Heart left ventricle (tissue), 16 donors: ENCODE measurements at regions not wholly inside any gene's neighbourhood (a gene's known extent, or its start where the extent isn't known, plus 50 kb on each side); places are given as distances from the start of the nearest gene placed in this dataset.

Source experiments
- ATAC-seq, 4 donors: fragments of 200-7000 bp; cut with Tn5 transposase; one replicate each; pipeline ENCODE4 v1.9.1; 2020 to 2022; ENCODE audit warnings: moderate library complexity in 4 of 4, mild to moderate bottlenecking in 3 of 4, moderate number of reproducible peaks in 1 of 4
- DNase-seq, 5 donors: peaks; one replicate each; pipeline ENCODE4 v3.0.0-alpha.2; 2020
- H3K27ac ChIP-seq, 12 donors: fragments of 200-600 bp; sonication (generic) in 4 of 12; one replicate each; pipeline versions ENCODE4 v1.5.0 to v1.8.0; 2016 to 2022; ENCODE audit warnings: mild to moderate bottlenecking in 2 of 12
- H3K27me3 ChIP-seq, 9 donors: fragments of 200-600 bp; sonication (generic) in 2 of 9; one replicate each; pipeline versions ENCODE4 v1.5.1 to v1.8.0; 2016 to 2022; ENCODE audit warnings: mild to moderate bottlenecking in 3 of 9
- H3K36me3 ChIP-seq, 9 donors: fragments of 200-600 bp; sonication (generic) in 2 of 9; one replicate each; pipeline versions ENCODE4 v1.5.0 to v1.8.0; 2018 to 2022; ENCODE audit warnings: mild to moderate bottlenecking in 2 of 9
- H3K4me1 ChIP-seq, 12 donors: fragments of 200-600 bp; sonication (generic) in 4 of 12; one replicate each; pipeline versions ENCODE4 v1.5.0 to v1.8.0; 2016 to 2022; ENCODE audit warnings: mild to moderate bottlenecking in 3 of 12
- H3K4me3 ChIP-seq, 12 donors: fragments of 200-600 bp; sonication (generic) in 4 of 12; one replicate each; pipeline versions ENCODE4 v1.5.0 to v1.8.0; 2017 to 2022; ENCODE audit warnings: mild to moderate bottlenecking in 9 of 12, moderate library complexity in 4 of 12
- H3K9me3 ChIP-seq, 12 donors: fragments of 200-600 bp; sonication (generic) in 4 of 12; one replicate each; pipeline versions ENCODE4 v1.5.0 to v1.8.0; 2016 to 2022; ENCODE audit warnings: mild to moderate bottlenecking in 1 of 12
- POLR2A ChIP-seq, 2 donors: fragments of 450-650 bp; IDR thresholded peaks; one replicate each; pipeline ENCODE4 v1.6.1; 2017; ENCODE audit warnings: antibody characterized with exemption in 2 of 2, mild to moderate bottlenecking in 2 of 2, moderate library complexity in 2 of 2
- WGBS, 4 donors: extraction: QIAGEN DNeasy Blood & Tissue Kit in 2 of 4; methylation state at CpG; one replicate each; pipeline versions ENCODE4 v1.1.5 to v1.1.7; 2013 to 2018; 5-methylcytosine and 5-hydroxymethylcytosine counted together
- intact Hi-C, 10 donors: fragments of 100-400 bp; cut with DNase I; formaldehyde crosslinking; loops; one replicate each; pipeline versions ENCODE4 v1.11.1 to v1.14.2; 2022
- TF ChIP-seq, protein P1 (sequence below), 12 donors: fragments of 200-600 bp; sonication (generic) in 4 of 12; IDR thresholded peaks; one replicate each; pipeline versions ENCODE4 v1.5.0 to v1.8.0; 2018 to 2022; ENCODE audit warnings: antibody characterized with exemption in 12 of 12, mild to moderate bottlenecking in 5 of 12
- donor health status: ischemic (EF 13 %, LVEDD 7.1; RV severe dilation, severe dysfunction).
- donor health status: healthy with polysubstance abuse.
- donor health status: DM: no; HTN: yes; CAD: no.
- donor health status: DM: no; HTN: no; CAD: no.
- donor health status: ischemic (EF 25% LVEDD 6.9; RV normal size, moderate dysfunction).
- donor health status: ischemic (EF 25% LVEDD 5.7; RV mildly dilated, moderate dysfunction).
- donor health status: healthy.
- donor health status: DM: yes; HTN: yes; CAD: no.
- donor health status: ischemic (EF 35%, LVEDD 5.7; RV mildly dilated, moderate dysfunction).
- donor health status: nonischemic (EF 11% LVEDD 7.7; RV severe dilation, severe dysfunction).
- donor health status: DM: yes; HTN: yes; CAD: no.
- donor health status: PGD.
- donor health status: ischemic (EF 29% LVEDD 5.4; RV normal size, mild dysfunction).
- donor health status: nonischemic (EF 23%, LVEDD 6.1; RV moderate dilation, normal function).

DNA sequence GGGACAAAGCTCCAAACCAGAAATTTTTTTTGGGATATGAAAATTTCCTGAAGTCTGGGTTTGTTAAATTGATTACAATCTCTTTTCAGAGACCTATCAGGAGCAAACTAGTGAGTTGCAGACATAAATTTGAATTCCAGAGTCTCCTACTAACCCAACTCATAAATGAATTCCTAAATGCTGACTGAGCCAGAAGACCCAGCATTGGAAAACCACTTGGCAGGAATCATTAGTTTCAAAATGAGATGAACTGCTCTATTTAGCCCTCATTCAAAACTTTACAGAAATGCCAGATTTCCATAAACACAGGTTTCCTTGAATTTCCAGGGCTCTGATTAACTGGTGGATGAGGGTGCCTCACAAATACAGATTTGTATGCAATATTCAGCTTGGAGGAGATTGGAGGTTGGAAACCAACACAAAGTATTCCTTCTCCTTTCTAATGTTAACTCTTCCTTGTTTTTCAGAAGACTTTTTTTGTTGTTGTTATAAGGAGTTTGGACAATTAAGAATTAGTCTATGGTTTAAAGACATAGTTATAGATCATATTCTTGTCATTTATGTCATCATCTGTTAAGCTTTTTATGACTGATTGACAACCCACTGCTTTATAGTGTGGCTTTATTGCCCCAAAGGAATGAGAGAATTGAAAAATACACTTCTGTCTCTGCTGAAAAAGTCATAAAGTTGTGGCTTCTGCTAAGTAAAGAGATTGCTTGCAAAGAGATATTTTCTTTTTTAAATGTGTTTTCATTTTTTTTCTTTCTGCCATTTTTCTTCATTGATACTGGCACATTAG lies 222.8 kb downstream of the HLX start:
- Histone ChIP-seq H3K36me3 (no peaks in the 10 kb centered on the region), H3K27ac (peak overlapping the region in 1 of 12 donors; percentile 85), H3K4me1 (peaks cover 0 to 56% (median 0%) of the 10 kb centered on the region in 12 donors), H3K4me3 (no peak overlapping the region), H3K9me3 (no peaks in the 10 kb centered on the region), H3K27me3 (no peaks in the 10 kb centered on the region)
- ATAC-seq (no peak), DNase-seq (no peak)
- intact Hi-C loops = no loop called here
- TF ChIP-seq, protein P1, sequence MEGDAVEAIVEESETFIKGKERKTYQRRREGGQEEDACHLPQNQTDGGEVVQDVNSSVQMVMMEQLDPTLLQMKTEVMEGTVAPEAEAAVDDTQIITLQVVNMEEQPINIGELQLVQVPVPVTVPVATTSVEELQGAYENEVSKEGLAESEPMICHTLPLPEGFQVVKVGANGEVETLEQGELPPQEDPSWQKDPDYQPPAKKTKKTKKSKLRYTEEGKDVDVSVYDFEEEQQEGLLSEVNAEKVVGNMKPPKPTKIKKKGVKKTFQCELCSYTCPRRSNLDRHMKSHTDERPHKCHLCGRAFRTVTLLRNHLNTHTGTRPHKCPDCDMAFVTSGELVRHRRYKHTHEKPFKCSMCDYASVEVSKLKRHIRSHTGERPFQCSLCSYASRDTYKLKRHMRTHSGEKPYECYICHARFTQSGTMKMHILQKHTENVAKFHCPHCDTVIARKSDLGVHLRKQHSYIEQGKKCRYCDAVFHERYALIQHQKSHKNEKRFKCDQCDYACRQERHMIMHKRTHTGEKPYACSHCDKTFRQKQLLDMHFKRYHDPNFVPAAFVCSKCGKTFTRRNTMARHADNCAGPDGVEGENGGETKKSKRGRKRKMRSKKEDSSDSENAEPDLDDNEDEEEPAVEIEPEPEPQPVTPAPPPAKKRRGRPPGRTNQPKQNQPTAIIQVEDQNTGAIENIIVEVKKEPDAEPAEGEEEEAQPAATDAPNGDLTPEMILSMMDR (IDR thresholded peaks at IDR 0.05) = no peak
- TF ChIP-seq POLR2A (IDR thresholded peaks at IDR 0.05) = no peak

DNA sequence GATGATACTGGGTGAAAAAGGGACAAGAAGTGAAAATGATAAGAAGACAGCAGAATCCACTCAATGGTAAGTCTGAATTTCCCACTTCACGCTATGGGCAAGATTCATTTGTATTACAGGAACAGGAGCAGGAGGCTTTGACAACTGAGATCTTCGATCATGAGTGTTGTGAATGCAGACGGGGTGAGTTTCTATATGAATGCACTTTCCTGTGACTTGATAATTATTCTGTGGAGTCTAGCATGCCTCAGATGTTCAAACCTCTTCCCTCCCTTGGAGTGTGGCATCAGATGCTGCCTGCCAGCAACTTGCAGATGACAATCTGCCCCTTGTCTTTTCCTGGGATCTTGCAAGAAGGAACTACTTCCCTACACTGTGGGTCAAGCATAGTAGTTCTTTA lies 225.4 kb downstream of the HLX start:
- TF ChIP-seq, protein P1 (IDR thresholded peaks at IDR 0.05) = no peak
- no peak for TF ChIP-seq POLR2A (IDR thresholded peaks at IDR 0.05)
- Histone ChIP-seq H3K4me3 (no peak overlapping the region), H3K4me1 (peaks cover 0 to 35% (median 0%) of the 10 kb centered on the region in 12 donors), H3K27ac (no peak overlapping the region), H3K36me3 (no peaks in the 10 kb centered on the region), H3K9me3 (no peaks in the 10 kb centered on the region), H3K27me3 (no peaks in the 10 kb centered on the region)
- intact Hi-C loops = no loop called here
- WGBS, 4 donors = 86 to 93% (median 89%) methylated on average over 3 of the region's 3 CpGs
- no peak for ATAC-seq
- no peak for DNase-seq

DNA sequence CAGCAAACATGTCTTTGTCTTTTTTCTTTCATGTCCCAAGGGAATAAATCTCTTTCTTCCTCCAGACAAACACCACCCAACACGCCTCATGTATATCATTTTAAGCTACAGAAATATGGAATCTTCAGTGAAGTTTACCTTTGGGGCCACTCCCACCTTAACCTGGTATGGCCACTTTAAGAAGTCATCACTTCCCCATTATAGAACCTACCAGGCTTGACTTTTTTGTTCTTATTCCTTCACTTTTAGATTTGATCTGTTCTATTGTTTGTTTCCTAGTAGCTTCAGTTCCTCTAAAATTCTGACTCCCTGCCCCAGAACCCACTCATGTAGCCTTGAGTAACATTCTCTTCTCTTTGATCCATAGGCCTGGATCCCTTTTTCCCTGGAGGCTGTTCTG lies 226.3 kb downstream of the HLX start:
- 92 to 94% (median 93%) methylated on average over 1 of the region's 1 CpG for WGBS, 4 donors
- TF ChIP-seq POLR2A (IDR thresholded peaks at IDR 0.05) = no peak
- TF ChIP-seq, protein P1 (IDR thresholded peaks at IDR 0.05) = no peak
- Histone ChIP-seq H3K4me3 (no peak overlapping the region), H3K9me3 (peaks cover 0 to 8% (median 0%) of the 10 kb centered on the region in 12 donors), H3K27me3 (no peaks in the 10 kb centered on the region), H3K36me3 (no peaks in the 10 kb centered on the region), H3K27ac (no peak overlapping the region), H3K4me1 (peaks cover 0 to 25% (median 0%) of the 10 kb centered on the region in 12 donors)
- DNase-seq (no peak), ATAC-seq (no peak)
- intact Hi-C loops = no loop called here

DNA sequence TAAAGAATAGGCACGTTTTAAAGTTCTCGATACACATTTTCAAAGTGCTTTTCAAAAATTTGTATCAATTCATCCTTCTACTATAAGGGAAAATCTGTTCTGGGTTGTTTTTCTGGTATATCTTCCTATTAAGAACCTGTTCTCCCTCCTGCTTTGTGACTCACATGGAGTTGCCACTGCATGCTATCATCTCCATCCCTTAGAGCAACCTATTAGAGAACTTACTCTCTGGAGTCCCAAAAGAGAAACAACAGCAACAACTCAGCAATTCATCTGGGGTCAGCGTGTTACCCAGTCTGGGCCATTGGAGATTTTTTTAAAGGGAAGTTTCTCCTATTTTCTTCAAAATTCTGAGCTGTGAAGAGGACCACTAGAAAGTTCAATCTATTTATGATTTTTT lies 227.4 kb downstream of the HLX start:
- intact Hi-C loops = no loop called here
- no peak for ATAC-seq
- peaks cover 0 to 19% (median 2%) of the 10 kb centered on the region in 12 donors for H3K9me3 ChIP-seq

More for the DNA sequence above, 227.4 kb downstream of the HLX start:
- H3K4me3 ChIP-seq = no peak overlapping the region
- no peak for DNase-seq
- TF ChIP-seq POLR2A (IDR thresholded peaks at IDR 0.05) = no peak
- TF ChIP-seq, protein P1 (IDR thresholded peaks at IDR 0.05) = no peak
- H3K4me1 ChIP-seq = peaks cover 0 to 14% (median 0%) of the 10 kb centered on the region in 12 donors
- H3K36me3 ChIP-seq = no peaks in the 10 kb centered on the region
- no peaks in the 10 kb centered on the region for H3K27me3 ChIP-seq
- 62 to 73% (median 64%) methylated on average over 3 of the region's 3 CpGs for WGBS, 4 donors
- H3K27ac ChIP-seq = no peak overlapping the region
